Activated T-cell treated with anti-CD3 and anti-CD28 coated beads for 24 hours (primary cell): ENCODE measurements at regions not wholly inside any gene's neighbourhood (a gene's known extent, or its start where the extent isn't known, plus 50 kb on each side); places are given as distances from the start of the nearest gene placed in this dataset.

ENCODE experiments used
- DNase-seq: peaks from one replicate; pipeline ENCODE4 v3.0.0-alpha.2; 2020; ENCODE audit warnings: low read depth

DNA sequence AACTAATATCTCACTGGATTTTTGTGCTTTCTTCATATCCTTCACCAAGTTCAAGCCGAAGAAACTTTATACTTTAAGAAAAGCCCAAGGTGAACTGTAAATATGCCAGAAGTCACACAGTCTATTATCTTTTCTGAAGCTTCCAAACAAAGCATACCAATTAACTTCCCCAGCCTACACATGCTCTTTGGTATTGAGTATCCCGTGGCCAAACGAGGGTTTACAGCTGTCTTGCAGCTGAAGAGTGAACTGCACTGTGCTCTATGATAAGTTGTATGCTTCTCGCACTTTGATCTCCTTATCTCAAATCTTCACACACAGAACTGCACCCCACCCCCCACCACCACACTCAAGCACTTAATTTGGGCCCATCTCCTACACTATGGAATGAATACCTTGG is 215.6 kb upstream of the VEPH1 start:
- DNase-seq, result no peak

DNA sequence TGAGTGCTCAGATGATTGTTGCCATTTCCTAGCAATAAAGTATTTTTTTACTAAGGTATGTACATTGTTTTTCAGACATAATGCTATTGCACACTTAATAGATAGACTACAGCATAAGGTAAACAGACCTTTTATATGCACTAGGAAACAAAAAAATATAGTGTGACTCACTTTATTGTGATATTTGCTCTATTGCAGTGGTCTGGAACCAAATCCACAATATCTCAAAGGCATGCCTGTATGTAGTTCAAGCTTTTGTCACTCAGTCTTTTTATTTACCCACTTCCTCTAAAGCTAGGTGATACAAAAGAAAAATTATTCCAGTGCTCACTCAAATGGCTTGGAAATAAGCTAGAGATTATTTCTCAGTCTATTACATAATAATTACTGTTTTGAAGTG is 209.9 kb upstream of the VEPH1 start:
- no peak for DNase-seq

DNA sequence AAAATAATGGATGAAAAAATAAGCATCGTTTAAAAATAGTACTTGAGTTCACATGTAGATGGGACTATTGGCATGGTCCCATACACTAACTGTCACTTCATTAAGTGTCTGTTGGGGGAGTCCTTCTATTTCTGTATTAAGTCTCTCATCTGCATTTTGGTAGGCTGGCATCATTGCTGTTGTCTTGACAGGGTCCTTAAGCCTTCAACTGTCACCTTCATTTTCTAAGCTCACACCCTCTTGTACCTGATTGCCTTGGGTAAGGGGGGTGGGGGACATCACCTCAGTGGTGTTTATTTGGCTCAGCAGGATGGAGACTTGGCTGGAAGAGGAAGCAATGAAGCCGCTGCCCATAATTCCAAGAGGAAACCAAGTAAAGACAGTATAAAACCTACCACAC is 202.0 kb upstream of the VEPH1 start:
- DNase-seq, result no peak

DNA sequence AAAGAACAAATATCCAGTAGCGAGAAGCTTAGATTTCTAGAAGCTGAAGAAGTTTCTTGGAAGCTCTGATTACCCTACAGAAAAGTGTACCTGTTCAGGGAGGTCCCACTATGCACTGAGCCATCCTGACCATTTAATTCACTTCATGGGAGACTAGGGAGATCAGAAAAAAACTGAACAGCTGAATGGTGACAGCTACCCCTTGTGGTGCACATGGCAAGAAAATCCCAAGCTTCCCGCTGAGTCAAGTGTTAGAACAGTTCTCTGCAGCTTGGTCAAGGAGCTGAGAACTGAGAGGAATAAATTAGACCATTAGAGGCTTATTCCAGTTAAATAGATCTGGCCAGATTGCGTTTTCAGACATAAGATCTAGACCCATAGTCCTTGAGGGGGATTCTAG is 197.2 kb upstream of the VEPH1 start:
- no peak for DNase-seq

DNA sequence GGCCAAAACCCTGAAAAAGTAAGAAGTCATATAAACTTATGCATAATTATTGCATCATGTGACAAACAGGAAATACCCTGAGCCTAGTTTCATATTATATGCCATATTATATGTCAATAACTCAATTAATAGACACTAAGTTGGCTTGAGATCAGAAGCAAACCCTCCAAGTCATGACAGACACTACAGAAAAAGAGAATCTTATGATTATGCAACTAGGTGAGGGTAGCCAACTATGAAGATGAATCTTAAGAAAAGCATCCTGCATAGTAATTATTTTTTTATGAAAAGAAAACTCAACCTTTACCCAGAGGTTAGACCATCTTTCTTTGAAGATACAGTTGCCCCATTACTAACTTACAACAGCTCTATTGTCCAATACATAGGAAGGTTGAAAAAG is 192.4 kb upstream of the VEPH1 start:
- no peak for DNase-seq

DNA sequence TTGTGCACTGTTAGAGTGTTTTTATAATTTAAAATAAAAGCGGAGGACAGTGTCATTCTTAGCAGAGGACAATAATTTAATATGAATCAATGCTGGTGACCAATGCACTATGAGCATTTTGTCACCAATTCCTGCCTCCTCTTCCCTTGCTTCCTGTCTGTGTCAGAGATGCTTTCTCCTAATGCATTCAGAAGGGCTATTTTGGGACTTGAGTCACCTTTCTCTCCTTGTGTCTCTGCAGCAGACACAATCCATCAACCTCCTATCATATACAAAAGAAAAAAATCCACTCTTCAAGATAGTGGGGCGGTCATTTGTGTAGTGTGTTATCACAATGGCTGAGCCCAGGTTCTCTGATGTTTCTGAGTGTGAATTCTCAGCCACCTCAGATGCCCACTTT is 191.9 kb upstream of the VEPH1 start:
- DNase-seq, result no peak

DNA sequence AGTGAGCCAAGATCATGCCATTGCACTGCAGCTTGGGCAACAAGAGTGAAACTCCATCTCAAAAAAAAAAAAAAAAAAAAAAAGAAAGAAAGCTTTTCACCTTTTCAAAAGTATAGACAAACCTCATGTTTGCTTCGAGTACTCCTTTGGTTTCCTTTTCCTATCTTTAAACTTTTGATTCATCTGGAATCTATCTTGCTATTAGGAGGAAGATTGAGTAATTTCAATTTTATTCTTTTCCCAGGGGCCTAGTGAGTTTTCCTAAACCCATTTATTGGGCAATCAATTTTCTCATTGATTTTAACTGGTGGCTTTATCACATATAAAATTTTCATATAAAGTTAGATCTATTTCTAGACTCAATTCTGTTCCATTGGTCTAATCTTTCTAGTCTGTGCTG is 190.5 kb upstream of the VEPH1 start:
- DNase-seq, result no peak

DNA sequence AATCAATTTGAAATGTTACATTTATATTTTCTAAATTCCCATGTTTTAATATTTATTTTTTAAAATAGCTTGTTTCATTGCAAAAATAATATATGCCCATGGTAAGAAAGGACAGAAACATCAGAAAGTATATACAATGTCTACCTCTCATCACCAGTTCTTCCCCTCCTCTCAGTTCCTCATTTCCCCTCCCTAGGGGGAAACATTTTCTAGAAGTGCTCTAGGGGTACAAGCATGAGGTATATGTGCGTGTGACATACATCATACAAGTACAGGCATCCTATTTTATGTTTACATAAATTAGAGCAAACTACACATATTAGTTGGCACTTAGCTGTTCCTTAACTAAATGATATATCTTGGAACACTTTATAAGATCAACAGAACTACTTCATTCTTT is 189.3 kb upstream of the VEPH1 start:
- no peak for DNase-seq

DNA sequence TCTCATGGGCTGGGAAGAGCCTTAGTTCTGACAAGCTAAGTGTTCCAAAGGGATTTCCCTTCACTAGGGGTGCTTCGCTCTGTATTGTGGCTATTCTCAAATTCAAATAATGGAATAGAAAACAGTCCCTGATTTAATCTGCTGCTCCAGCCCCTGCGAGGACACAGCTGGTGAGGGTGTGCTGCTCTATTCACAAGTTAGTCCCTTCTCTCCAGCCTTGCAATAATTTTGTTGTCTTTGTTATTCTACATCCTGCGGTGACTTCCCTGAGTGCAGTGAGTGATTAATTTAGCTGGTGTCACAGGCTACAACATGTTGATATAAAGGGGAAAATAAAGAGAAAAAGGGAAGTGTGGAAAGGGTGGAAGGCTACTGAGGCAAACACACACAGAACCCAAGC is 180.5 kb upstream of the VEPH1 start:
- no peak for DNase-seq

DNA sequence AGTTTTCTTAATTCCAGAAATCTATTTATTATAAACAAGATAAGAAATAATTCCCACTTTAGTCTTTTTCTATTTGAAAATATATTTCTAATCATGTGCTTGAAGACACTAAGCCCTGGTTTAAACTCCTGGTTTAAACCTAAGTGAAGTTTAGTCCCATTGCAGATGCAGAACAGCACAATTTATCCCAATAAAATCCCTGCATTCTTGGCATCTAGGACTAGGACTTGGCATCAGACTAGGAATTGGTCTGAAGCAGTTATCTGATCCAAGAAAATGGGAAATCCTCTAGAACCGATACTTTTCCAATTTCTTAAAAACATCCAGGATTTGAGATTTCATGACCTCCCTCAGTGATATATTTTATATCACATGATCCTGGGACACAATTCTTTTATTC is 168.8 kb upstream of the VEPH1 start:
- DNase-seq, result no peak

DNA sequence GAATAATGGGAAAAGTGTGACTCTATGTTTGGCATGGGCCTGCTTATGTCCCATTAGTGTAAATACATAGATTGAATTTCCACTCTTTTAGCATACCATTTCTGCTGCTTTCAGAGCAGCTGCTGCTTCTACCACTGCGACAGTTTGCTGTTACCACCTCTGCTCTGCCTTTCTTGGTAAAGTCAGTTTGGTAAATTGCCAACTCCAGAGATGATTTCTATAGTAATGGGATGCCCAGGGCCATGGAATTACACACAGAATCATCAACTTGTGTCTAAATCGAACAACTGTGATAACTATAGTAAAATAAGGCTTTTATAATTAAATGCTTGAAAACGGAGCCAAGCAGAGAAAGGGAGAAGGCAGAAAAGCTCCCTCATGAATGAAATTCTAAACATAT is 168.4 kb upstream of the VEPH1 start:
- DNase-seq, result no peak

DNA sequence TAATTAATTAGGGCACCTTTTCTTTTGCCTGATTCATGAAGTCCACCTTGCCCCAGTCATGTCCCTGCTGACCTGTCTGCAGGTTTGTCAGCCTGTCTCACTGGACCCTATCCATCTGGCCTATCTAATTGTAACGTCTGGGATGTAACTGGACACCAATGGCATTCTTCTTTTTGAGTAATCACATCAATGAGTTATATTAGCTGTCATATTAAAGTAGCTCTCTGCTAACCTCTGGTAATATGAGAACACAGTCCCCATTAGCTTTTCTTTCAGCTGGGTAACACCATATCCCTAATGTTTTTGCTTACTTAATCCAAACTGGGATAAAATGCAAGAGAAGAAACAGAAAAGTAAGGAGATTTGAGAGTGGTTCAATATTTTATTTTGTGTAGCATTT is 166.2 kb upstream of the VEPH1 start:
- no peak for DNase-seq

DNA sequence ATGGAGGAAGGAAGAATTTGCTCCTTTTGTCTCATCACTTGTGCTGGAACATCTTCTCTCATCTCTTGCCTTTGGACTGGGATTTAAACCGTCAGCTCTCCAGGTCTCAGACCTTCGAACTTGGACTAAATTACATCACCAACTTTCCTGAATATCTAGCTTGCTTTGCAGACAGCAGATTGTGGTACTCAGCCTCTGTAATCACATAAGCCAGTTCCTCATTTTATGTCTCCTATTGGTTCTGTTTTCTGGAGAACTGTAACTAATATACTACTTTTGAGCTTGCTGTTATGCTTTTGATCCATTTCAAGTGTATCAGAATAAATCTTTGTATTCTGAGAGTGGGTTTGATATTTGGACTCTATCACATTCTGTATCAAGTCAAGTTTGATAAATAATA is 164.3 kb upstream of the VEPH1 start:
- no peak for DNase-seq

DNA sequence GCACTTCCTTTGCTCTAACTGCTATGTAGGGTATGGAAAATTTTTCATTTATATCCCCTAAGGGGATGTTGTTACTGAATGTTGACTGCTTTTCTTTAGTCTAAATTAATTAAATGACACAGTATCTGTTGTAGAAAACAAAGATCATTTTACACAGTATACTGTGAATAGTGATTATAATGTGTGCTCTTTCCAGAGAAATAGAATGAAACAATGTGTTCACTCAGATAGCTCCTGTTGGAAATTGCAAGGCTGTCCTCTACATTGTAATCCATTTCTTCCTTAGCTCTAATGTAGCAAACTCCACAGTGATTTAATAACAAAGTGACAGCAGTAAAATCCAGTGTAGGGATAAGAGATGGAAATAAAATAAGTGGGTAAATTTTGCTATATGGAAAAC is 159.0 kb upstream of the VEPH1 start:
- DNase-seq, result no peak

DNA sequence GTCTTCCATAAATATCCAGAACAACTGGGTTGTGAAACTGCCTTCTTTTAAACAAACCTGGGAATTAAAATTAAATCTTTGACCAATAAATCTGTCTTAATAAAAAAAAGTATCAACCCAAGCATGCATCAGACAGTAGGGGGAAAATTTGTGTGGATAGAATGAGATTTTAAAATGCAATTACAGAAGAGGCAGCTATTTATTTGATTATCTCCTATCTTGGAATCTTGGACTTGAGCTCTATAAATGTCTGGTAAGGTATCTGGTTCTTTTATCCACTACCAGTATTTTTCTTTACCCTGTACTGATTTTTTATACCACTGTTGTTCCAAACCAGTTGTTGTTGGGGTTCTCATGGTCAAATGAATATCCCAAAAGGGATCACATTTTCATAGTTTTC is 157.6 kb upstream of the VEPH1 start:
- DNase-seq, result no peak

DNA sequence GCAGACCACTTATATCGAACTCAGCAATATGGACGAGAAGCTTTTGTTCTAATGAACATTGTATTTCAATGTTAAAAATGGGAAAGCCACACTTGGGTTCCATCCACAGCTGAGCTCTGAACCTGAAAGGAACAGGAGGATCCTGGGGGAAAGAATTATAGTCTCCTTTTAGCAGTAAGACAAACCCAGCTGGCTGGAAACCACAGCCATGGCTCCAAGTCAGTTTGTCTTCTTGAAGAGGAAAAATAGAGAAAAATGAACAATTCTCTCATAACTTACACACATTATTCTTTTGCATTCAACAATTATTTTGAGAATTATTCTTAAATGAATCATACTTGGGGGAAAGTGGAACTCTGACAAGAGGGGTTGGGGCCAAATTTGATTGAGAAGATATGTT is 149.2 kb upstream of the VEPH1 start:
- no peak for DNase-seq

DNA sequence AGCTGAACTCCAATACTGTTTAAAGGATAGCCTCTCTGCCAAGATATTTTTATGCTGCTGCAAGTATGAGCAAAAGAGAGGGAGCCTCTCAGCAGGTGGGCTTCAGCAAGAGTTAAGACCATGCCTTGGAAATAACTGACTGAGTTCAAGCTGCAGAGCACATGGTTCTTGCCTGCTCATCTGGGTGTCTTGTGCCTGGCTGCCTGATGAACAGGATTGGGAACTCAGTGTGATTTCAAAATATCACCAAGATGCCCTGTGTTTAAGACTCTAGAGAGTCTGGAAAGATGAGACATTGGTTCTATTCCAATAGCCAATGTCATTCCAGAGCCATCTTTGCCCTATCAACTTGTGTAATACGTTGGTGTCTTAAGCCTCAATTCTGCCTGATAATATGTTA is 147.5 kb upstream of the VEPH1 start:
- no peak for DNase-seq

DNA sequence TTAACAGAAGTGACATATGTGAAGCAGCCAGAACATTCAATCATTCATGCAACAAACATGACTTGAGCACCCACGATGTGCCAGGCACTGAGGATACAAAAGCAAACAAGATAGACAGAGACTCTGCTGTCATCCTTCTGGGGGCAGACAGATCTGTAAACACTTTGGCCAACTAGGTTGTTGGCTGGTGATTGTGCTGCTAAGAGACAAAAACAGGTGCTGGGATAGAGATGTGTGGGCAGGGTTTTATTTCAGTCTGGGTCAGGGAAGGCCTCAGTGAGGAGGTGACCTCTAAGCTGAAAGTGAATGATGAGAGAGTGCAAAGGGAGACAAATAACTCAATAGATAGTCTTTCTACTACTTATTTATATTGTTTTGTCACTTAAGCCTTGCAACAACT is 147.0 kb upstream of the VEPH1 start:
- no peak for DNase-seq

DNA sequence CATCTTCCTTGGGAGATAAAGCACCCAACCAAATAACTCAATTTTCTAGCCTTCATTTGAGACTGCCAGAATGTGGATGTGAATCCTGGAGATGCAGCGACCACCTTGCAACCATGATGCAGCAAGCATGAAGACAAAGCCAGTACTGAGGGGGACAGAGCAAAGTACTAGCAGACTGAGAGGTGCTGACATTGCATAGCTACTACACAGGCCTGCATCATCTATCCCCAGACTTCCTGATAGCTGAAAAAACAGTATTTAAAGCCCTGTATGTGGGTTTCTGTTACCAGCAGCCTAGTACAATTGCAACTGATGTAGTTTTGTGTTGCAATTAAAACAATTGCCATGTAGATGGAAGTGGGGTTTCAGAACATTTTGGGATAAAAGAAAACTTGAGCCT is 146.3 kb upstream of the VEPH1 start:
- DNase-seq, result no peak

DNA sequence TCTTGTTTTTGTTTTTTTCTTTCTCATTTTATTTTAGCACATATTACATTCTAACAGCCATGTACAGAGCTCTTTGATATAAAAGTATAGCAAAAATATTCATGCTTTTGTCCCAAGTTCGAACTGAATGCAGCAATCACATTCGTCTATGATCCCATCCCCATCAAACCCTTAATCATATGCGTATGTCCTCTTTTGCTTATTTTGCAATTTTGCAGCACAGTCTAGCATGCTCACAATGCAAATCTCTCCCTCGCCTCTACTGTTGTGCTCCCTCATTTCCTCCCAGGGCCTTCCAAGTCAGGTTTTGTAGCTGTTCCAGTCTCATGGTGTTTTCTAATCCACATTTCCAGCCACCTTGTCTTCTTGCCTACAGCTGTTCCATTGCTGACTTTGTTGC is 144.6 kb upstream of the VEPH1 start:
- no peak for DNase-seq

DNA sequence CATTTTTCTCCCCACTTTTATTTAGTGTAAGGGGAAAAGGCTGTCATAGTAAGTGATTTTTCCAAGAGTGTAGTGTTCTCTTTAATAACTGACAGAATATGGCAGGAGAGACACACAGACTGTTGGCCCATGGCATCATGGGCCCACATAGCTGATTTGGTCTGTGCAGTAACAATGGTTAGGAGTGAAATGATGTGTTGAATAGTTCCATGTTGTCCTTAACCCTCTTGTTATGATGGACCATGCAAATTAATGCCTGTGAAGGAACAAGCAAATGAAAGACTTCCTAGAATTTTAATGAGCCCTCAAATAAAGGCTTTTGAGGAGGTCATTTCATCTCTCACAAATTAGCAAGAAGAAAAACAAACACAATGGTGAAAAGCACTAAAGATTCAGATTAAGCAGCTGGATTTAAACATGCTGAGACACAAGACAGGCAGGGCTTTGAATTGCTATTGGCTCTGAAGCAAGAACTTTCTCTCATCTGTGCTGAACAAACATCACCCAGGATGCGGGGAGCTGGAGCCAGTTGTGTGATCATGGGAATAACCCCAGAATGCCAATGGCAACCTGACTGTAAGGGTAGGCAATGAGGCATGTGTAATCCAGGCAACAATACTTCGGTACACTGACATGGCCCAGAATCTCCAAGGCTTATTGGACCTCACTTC is 136.7 kb upstream of the VEPH1 start:
- DNase-seq, result no peak

DNA sequence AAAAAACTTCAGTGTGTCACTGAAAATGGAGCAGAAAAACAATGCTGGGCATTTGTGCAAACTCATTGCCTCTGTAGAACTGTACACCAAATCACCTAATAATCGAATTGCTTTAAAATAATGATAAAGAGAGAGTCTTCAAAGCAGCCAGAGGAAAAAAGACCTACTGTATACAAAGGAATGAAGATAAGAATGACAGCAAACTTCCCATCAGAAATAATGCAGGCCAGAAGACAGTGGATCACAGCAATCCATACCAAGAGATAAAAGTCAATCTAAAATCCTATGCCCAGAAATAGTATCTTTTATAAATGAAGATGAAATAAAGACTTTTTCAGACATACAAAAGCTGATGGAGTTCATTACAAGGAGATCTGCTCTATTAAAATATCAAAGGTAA is 134.7 kb upstream of the VEPH1 start:
- no peak for DNase-seq

DNA sequence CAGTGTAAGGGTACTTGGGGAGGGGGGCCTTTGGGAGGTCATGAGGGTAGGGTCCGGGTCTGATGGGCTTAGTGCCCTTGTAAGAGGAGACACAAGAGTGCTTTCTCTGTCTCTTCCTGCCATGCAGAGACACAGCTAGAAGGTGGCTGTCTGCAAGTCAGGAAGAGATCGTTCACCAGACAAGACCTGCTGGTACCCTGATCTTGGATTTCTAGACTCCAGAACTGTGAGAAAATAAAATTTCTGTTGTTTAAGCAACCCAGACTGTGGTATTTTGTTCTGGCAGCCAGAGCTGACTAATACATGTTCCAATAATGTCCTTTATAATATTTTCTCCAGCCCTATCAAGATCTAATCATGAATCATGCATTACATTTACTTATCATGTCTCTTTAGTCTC is 130.0 kb upstream of the VEPH1 start:
- DNase-seq, result no peak

DNA sequence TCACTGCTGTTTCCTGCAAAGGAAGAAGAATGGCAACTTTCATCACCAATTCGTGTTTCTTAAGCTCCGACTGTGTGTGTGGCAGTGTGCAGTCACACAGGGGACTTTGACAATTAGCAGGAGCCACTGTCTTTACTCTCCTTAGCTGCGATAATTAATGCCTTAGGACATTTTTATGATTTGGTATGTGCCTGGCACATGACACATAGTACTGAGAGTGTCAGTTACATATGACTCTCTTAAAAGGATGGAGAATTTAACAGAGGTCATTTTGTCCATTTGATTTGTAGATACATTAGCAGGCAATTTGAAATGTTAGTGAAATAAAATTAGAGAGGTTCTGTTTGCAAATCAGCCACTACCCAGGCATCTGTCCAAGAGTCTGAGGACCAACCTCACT is 128.9 kb upstream of the VEPH1 start:
- no peak for DNase-seq

DNA sequence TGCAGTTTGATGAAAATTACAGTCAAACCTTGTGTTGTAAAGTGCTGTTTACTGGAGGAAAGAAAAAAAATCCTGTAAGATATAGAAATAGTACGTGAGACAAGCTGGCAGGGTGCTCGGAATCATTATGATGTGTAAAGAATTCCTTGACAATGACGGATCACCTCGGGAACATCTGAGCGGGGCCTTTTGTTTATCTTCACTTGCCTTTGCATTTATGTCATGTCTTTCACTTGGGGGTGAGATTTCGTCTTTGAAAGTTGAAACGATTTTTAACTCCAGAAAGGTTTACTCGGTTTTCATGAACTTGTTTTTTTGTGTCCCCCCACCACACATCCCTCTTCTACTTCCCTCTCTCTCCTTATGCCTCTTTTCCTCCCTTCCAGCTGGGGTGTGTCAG is 128.3 kb upstream of the VEPH1 start:
- no peak for DNase-seq
